GM19328 (cell line): ENCODE measurements at regions not wholly inside any gene's neighbourhood (a gene's known extent, or its start where the extent isn't known, plus 50 kb on each side); places are given as distances from the start of the nearest gene placed in this dataset.
"Not testable (repeated sequence)": the region's sequence is repeated elsewhere in the genome, so short reads cannot be mapped to it uniquely, and the experiment has no call there.

Experiments used
- ATAC-seq: cut with Tn5 transposase; IDR thresholded peaks from one replicate; pipeline ENCODE4 v1.9.1; 2021; ENCODE audit warnings: mild to moderate bottlenecking, moderate library complexity; ENCODE audit not compliant: unreplicated experiment

DNA sequence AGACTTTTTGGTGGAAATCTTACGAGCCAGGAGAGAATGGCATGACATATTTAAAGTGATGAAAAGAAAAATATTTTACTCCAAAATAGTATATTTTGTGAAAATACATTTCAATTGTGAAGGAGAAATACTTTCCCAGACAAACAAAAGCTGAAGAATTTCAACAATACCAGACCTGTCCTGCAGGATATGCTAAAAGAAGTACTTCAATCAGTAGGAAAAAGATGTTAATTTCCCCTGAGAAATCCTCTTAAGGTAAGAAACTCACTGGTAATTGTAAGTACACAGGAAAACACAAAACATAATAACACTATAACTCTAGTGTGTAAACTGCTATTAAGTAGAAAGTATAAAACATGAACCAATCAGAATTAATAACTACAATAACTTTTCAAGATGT, 341.8 kb upstream of the GJE1 start:
- no peak for ATAC-seq

- no peak for ATAC-seq
Observed at GRCh38 chr6:141788096-141788495, 344.6 kb upstream of the GJE1 start.

DNA sequence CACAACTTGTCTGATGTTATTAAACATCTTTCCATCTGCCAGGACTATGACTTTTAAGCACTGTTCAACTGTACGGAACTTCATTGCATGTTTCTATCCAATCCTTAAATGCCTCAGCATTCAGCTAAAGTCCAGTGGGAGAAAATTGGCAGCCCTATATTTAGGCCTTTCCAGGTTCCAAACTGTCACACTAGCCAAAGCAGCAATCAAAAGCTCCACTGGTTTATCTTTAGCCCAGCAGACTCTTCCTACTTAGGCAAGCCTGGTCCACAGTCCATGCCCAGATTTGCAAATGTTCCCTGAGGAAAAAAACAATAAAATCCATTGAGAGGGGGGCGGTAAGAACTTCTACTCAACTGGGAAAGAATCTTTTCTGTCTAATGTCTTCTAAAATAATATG, 349.1 kb upstream of the GJE1 start:
- ATAC-seq: no peak

GRCh38 chr6:141780296-141780695, 352.4 kb upstream of the GJE1 start:
- no peak for ATAC-seq

DNA sequence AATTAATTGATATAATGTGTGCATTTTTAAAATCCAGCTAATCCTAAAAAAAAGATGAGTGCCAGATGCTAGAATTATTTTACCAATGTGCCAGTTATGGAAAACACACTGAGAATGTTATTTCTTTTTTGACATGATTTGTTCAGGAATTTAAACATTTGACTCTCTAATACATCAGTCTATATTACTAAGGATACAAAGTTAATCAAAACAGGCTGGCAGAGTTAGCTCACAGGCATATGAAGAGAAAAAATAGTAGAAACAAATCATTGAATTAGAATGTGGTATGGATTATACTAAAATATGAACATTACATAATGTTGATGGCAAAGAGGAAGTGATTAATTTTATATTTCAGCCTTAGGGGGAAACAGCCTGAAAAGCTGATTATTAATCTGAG, 368.3 kb upstream of the GJE1 start:
- no peak for ATAC-seq

DNA sequence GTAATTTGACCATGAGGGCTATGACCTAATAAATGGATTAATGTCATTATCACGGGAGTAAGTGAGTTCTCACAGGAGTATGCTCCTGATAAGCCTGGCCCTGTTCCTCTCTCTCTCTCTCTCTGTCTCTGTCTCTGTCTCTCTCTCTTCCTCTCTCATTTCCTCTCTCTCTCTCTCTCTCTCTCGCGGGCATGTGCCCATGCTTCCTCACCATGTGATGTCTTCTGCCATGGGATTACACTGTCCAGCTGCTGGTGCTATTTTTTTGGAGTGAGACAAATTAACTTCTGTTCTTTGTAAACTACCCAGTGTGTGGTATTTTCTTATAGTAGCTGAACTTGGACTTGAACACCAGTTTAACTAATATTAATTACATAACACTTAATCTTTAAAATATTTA, 374.3 kb upstream of the GJE1 start:
- no peak for ATAC-seq

- ATAC-seq: no peak
Observed at GRCh38 chr6:141753180-141753579, 379.5 kb upstream of the GJE1 start.

DNA sequence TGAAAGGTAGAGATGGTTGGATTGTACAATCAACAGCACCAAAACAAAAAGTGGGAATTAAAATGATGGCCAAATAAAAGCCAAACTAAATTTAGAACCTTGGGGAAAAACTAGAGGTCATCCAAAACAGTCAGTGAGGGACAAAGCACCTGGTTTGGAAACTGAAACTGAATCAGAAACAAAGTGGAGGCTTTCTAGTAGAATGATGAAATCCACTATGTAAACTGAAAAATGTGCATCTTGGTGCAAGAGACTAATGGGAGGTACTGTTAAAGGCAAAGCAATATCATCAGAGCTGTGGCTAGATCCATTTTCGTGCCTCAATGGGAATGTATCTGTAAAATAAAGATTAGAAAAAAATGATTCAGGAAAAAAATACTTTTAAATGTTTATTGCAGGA, 380.0 kb upstream of the GJE1 start:
- no peak for ATAC-seq

DNA sequence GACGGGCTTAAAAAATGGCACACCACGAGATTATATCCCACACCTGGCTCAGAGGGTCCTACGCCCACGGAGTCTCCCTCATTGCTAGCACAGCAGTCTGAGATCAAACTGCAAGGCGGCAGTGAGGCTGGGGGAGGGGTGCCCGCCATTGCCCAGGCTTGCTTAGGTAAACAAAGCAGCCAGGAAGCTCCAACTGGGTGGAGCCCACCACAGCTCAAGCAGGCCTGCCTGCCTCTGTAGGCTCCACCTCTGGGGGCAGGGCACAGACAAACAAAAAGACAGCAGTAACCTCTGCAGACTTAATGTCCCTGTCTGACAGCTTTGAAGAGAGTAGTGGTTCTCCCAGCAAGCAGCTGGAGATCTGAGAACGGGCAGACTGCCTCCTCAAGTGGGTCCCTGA, 386.4 kb upstream of the GJE1 start:
- not testable (repeated sequence) for ATAC-seq

- no peak for ATAC-seq
Observed at GRCh38 chr6:141744971-141745370, 387.8 kb upstream of the GJE1 start.

- ATAC-seq: no peak
Observed at GRCh38 chr6:141744194-141744925, 388.4 kb upstream of the GJE1 start.

DNA sequence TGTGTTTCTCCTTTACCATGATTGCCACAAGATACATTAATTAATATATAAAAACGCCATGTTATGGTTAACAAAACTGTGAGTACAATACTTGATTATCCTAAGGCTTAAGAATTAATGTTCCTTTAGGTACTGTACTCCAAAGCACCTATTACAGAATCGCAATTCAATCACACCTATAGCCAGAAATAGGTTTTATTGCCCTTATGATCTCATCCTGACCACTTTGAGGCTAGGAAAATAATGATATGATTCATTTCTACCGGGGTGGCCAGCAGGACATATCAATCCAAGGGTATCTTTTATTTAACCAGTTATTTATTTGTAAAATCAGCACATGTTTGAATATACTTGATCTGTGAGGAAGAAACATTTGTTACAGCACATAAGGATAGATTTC, 396.6 kb upstream of the GJE1 start:
- ATAC-seq: no peak

DNA sequence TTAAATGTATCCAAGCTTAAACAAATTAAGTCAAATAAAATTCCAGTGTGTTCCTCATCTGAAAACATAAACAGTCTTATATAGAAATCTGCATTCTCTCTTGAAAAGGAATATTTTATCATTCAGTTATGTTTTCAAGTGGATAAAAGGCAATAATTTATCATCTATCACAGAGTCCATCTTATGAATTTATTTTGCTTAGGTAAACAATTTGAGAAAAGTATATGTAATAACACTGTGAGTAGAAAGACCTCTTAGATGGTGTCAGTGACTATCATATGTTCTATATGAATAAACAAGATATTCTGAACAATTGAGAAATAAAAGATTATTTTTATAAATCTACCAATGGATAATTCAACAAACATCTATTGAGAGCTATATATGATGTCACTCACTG, 397.6 kb upstream of the GJE1 start:
- no peak for ATAC-seq

DNA sequence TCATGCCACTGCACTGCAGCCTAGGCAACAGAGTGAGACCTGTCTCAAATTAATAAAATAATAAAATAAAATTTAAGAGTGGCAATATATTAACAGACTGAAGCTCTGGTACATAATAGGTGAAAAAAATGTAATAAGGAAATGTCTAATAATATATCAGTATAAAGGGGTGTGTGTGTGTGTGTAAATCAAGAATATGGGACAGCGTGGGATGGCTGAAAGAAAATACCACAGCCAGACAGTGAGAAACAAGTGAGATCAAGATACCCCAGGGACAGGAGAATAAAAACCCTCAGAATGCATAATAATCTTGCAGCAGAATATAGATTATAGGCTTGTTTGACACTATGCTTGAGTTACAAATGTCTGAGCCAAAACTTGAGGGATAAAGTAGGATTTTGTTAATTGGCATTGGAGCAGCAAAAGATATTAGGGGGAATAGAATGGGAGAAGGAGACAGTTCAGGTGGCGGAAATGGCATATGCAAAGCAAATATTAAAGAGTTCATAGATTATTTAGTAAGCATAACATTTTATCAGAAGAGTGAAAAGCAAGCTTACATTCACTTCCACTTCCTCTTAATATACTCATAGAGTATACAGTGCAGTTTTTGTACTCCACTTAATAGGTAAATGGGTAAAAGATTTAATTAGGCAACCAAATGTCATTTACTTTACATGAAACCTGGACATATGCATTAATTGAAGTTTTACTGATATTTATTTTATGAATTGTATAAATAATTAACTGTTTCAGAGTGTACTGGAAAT, 398.5 kb upstream of the GJE1 start:
- ATAC-seq: no peak

GRCh38 chr6:141729146-141729545, 403.6 kb upstream of the GJE1 start:
- no peak for ATAC-seq

DNA sequence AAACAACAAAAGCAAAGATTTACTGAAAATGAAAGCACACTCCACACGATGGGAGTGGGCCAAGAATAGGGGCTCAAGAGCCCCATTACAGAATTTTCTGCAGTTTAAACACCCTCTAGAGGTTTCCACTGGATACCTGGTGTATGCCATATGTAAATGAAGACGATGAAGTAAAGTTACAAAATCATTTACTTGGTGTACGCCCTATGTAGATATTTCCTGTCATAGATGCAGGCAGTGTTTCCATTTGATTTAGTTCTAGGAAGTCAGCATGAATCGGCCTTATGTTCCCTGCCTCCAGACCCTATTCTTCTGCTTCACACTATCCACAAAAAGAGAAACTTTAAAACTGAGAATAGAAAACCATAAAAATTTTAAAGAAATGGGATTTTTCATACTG, 404.4 kb upstream of the GJE1 start:
- no peak for ATAC-seq

GRCh38 chr6:141726248-141726647, 406.5 kb upstream of the GJE1 start:
- ATAC-seq: no peak

DNA sequence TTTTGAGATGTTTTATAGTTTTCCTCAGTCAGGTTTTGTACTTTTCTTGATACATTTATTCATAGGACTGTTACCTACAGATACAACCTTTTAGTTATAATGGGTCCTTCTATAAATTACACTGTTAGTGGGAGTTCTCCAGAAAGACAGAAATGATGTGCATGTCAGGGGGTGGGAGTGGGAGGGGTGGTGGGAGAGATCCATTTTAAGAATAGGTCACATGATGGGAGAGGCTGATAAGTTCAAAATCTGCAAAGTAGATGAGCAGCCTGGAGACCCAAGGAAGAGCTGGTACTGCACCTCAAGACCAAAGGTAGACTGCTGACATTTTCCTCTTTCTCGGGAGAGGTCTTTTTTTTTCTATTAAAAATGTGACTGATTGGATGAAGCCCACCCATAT, 408.0 kb upstream of the GJE1 start:
- ATAC-seq: no peak

GRCh38 chr6:141719476-141719875, 413.2 kb upstream of the GJE1 start:
- no peak for ATAC-seq

GRCh38 chr6:141705431-141705830, 427.3 kb upstream of the GJE1 start:
- ATAC-seq: no peak

DNA sequence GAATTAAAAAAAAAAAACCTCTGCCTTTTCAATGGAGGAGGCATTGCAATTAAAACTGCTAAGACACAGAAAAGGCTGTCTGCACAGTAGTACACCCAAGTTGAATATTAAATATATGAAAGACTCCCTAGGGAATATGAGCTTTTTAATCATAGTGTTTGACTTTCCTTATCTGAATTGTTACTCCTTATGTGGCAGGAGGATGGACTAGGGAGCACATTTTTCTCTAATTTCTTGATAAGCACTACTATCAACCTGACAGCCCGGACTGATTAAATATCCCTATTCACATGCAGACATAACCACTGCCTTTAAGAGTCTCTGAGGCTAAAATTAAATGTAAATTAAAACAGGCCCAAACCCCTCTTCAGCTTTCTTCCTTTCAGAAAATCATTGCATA, 428.6 kb upstream of the GJE1 start:
- no peak for ATAC-seq

GRCh38 chr6:141701732-141702131, 431.0 kb upstream of the GJE1 start:
- ATAC-seq: no peak

DNA sequence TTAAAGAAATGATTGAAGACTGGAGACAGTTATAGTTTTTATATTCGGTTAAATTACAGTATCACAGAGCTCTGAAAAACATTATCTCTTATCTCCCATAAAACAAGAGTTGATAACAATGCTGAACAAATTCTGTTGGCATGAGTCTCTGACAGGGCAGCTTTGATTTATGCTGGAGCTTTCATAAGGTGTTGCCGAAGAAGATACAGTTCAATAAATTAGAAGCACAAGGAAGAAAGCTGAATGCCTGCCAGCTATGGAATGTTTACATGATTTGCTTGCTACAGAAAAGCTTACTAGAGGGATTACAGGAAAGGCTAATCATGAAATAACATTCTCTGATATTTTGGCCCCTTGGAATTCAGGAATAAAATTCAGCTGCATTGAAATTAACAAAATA, 431.9 kb upstream of the GJE1 start:
- no peak for ATAC-seq
